ENCODE measurements at regions not wholly inside any gene's neighbourhood (a gene's known extent, or its start where the extent isn't known, plus 50 kb on each side); places are given as distances from the start of the nearest gene placed in this dataset.

- Histone ChIP-seq H3K18ac (ENCODE audit: low read depth in 1 of 2, low read length in 2 of 2) (no peak overlapping the region), H2AFZ (ENCODE audit: low read depth, low read length) (no peak overlapping the region), H3K4ac (ENCODE audit: low read depth in 1 of 2, low read length in 2 of 2) (no peak overlapping the region), H3K4me3 (ENCODE audit: insufficient read depth in 1 of 2, low read depth in 1 of 2, low read length in 2 of 2) (no peak overlapping the region), H2BK15ac (ENCODE audit: low read depth, poor library complexity, severe bottlenecking) (no peak overlapping the region), H3K9ac (ENCODE audit: low read length) (no peak overlapping the region), H3K4me1 (ENCODE audit: control insufficient read depth, insufficient read depth, low read depth, low read length) (no peaks in the 10 kb centered on the region), H4K91ac (ENCODE audit: low read length) (no peak overlapping the region), H3K27me3 (ENCODE audit: control insufficient read depth in 1 of 2, insufficient read depth in 1 of 2, low read length in 2 of 2) (no peaks in the 10 kb centered on the region), H3K36me3 (ENCODE audit: control insufficient read depth in 1 of 2, insufficient read depth in 2 of 2, low read depth in 1 of 2, low read length in 2 of 2) (no peaks in the 10 kb centered on the region), H3K14ac (ENCODE audit: low read length in 2 of 2) (no peak overlapping the region), H3K9me3 (ENCODE audit: control insufficient read depth, low read length) (no peaks in the 10 kb centered on the region), H4K8ac (ENCODE audit: low read length) (no peak overlapping the region), H3K23ac (ENCODE audit: low read length in 2 of 2) (no peak overlapping the region), H3K4me2 (ENCODE audit: low read length, poor library complexity, severe bottlenecking) (no peak overlapping the region), H2AK5ac (ENCODE audit: low read length, severe bottlenecking) (no peak overlapping the region), H3K79me1 (replicated peaks; ENCODE audit: low read length, poor library complexity, severe bottlenecking) (no peaks in the 10 kb centered on the region), H2BK5ac (ENCODE audit: low read depth, low read length, poor library complexity, severe bottlenecking) (no peak overlapping the region), H2BK12ac (ENCODE audit: low read length in 2 of 2) (no peak overlapping the region), H3K27ac (ENCODE audit: low read length, poor library complexity, severe bottlenecking) (no peak overlapping the region), H2BK120ac (ENCODE audit: low read depth, low read length) (no peak overlapping the region)
- peak; percentile 59 for DNase-seq
Observed at GRCh38 chr21:28269173-28269572, 723.5 kb downstream of the LTN1 start.

GRCh38 chr21:28268685-28269084 lies 724.0 kb downstream of the LTN1 start:
- Histone ChIP-seq H2AFZ (ENCODE audit: low read depth, low read length) (no peak overlapping the region), H3K27ac (ENCODE audit: low read length, poor library complexity, severe bottlenecking) (no peak overlapping the region), H4K8ac (ENCODE audit: low read length) (no peak overlapping the region), H3K4ac (ENCODE audit: low read depth in 1 of 2, low read length in 2 of 2) (no peak overlapping the region), H3K4me1 (ENCODE audit: control insufficient read depth, insufficient read depth, low read depth, low read length) (no peaks in the 10 kb centered on the region), H3K79me1 (replicated peaks; ENCODE audit: low read length, poor library complexity, severe bottlenecking) (no peaks in the 10 kb centered on the region), H2BK12ac (ENCODE audit: low read length in 2 of 2) (no peak overlapping the region), H3K4me2 (ENCODE audit: low read length, poor library complexity, severe bottlenecking) (no peak overlapping the region), H3K36me3 (ENCODE audit: control insufficient read depth in 1 of 2, insufficient read depth in 2 of 2, low read depth in 1 of 2, low read length in 2 of 2) (no peaks in the 10 kb centered on the region), H3K23ac (ENCODE audit: low read length in 2 of 2) (no peak overlapping the region), H4K91ac (ENCODE audit: low read length) (no peak overlapping the region), H2AK5ac (ENCODE audit: low read length, severe bottlenecking) (no peak overlapping the region), H3K18ac (ENCODE audit: low read depth in 1 of 2, low read length in 2 of 2) (no peak overlapping the region), H3K9me3 (ENCODE audit: control insufficient read depth, low read length) (no peaks in the 10 kb centered on the region), H3K14ac (ENCODE audit: low read length in 2 of 2) (no peak overlapping the region), H3K9ac (ENCODE audit: low read length) (no peak overlapping the region), H2BK5ac (ENCODE audit: low read depth, low read length, poor library complexity, severe bottlenecking) (no peak overlapping the region), H3K27me3 (ENCODE audit: control insufficient read depth in 1 of 2, insufficient read depth in 1 of 2, low read length in 2 of 2) (no peaks in the 10 kb centered on the region), H3K4me3 (ENCODE audit: insufficient read depth in 1 of 2, low read depth in 1 of 2, low read length in 2 of 2) (no peak overlapping the region), H2BK120ac (ENCODE audit: low read depth, low read length) (no peak overlapping the region), H2BK15ac (ENCODE audit: low read depth, poor library complexity, severe bottlenecking) (no peak overlapping the region)
- DNase-seq: no peak
- 68% methylated on average over 2 of the region's 4 CpGs for WGBS

GRCh38 chr21:28267449-28267848 lies 725.2 kb downstream of the LTN1 start:
- no peaks in the 10 kb centered on the region for H3K4me1 ChIP-seq (ENCODE audit: control insufficient read depth, insufficient read depth, low read depth, low read length)
- WGBS: 97% methylated on average over 5 of the region's 6 CpGs

GRCh38 chr21:28266061-28266460 lies 726.6 kb downstream of the LTN1 start:
- H2BK12ac ChIP-seq (ENCODE audit: low read length in 2 of 2): no peak overlapping the region
- H4K8ac ChIP-seq (ENCODE audit: low read length): no peak overlapping the region
- no peak overlapping the region for H3K14ac ChIP-seq (ENCODE audit: low read length in 2 of 2)
- H3K9ac ChIP-seq (ENCODE audit: low read length): no peak overlapping the region
- H3K36me3 ChIP-seq (ENCODE audit: control insufficient read depth in 1 of 2, insufficient read depth in 2 of 2, low read depth in 1 of 2, low read length in 2 of 2): no peaks in the 10 kb centered on the region
- no peak overlapping the region for H3K4me2 ChIP-seq (ENCODE audit: low read length, poor library complexity, severe bottlenecking)
- no peak overlapping the region for H2AK5ac ChIP-seq (ENCODE audit: low read length, severe bottlenecking)
- H3K27me3 ChIP-seq (ENCODE audit: control insufficient read depth in 1 of 2, insufficient read depth in 1 of 2, low read length in 2 of 2): no peaks in the 10 kb centered on the region
- no peak overlapping the region for H3K23ac ChIP-seq (ENCODE audit: low read length in 2 of 2)
- H2BK5ac ChIP-seq (ENCODE audit: low read depth, low read length, poor library complexity, severe bottlenecking): no peak overlapping the region
- no peak overlapping the region for H4K91ac ChIP-seq (ENCODE audit: low read length)
- H2BK15ac ChIP-seq (ENCODE audit: low read depth, poor library complexity, severe bottlenecking): no peak overlapping the region
- no peak overlapping the region for H2BK120ac ChIP-seq (ENCODE audit: low read depth, low read length)
- no peak overlapping the region for H3K27ac ChIP-seq (ENCODE audit: low read length, poor library complexity, severe bottlenecking)
- no peaks in the 10 kb centered on the region for H3K79me1 ChIP-seq (replicated peaks; ENCODE audit: low read length, poor library complexity, severe bottlenecking)
- no peak overlapping the region for H2AFZ ChIP-seq (ENCODE audit: low read depth, low read length)
- no peaks in the 10 kb centered on the region for H3K4me1 ChIP-seq (ENCODE audit: control insufficient read depth, insufficient read depth, low read depth, low read length)
- no peaks in the 10 kb centered on the region for H3K9me3 ChIP-seq (ENCODE audit: control insufficient read depth, low read length)
- WGBS: no CpG with 5 or more reads among the region's 1 CpG
- no peak overlapping the region for H3K4me3 ChIP-seq (ENCODE audit: insufficient read depth in 1 of 2, low read depth in 1 of 2, low read length in 2 of 2)
- DNase-seq: no peak
- H3K18ac ChIP-seq (ENCODE audit: low read depth in 1 of 2, low read length in 2 of 2): no peak overlapping the region
- no peak overlapping the region for H3K4ac ChIP-seq (ENCODE audit: low read depth in 1 of 2, low read length in 2 of 2)

More at GRCh38 chr21:28267449-28267848, 725.2 kb downstream of the LTN1 start:
- no peaks in the 10 kb centered on the region for H3K9me3 ChIP-seq (ENCODE audit: control insufficient read depth, low read length)
- H3K14ac ChIP-seq (ENCODE audit: low read length in 2 of 2): no peak overlapping the region
- H3K4me2 ChIP-seq (ENCODE audit: low read length, poor library complexity, severe bottlenecking): no peak overlapping the region
- H3K18ac ChIP-seq (ENCODE audit: low read depth in 1 of 2, low read length in 2 of 2): no peak overlapping the region
- no peaks in the 10 kb centered on the region for H3K36me3 ChIP-seq (ENCODE audit: control insufficient read depth in 1 of 2, insufficient read depth in 2 of 2, low read depth in 1 of 2, low read length in 2 of 2)
- no peak overlapping the region for H3K4ac ChIP-seq (ENCODE audit: low read depth in 1 of 2, low read length in 2 of 2)
- H2AFZ ChIP-seq (ENCODE audit: low read depth, low read length): no peak overlapping the region
- no peak overlapping the region for H2AK5ac ChIP-seq (ENCODE audit: low read length, severe bottlenecking)
- no peak overlapping the region for H2BK12ac ChIP-seq (ENCODE audit: low read length in 2 of 2)
- no peak overlapping the region for H2BK5ac ChIP-seq (ENCODE audit: low read depth, low read length, poor library complexity, severe bottlenecking)
- no peak overlapping the region for H3K27ac ChIP-seq (ENCODE audit: low read length, poor library complexity, severe bottlenecking)
- no peak overlapping the region for H4K8ac ChIP-seq (ENCODE audit: low read length)
- no peak overlapping the region for H3K4me3 ChIP-seq (ENCODE audit: insufficient read depth in 1 of 2, low read depth in 1 of 2, low read length in 2 of 2)
- DNase-seq: no peak
- H3K27me3 ChIP-seq (ENCODE audit: control insufficient read depth in 1 of 2, insufficient read depth in 1 of 2, low read length in 2 of 2): no peaks in the 10 kb centered on the region
- no peaks in the 10 kb centered on the region for H3K79me1 ChIP-seq (replicated peaks; ENCODE audit: low read length, poor library complexity, severe bottlenecking)
- H2BK15ac ChIP-seq (ENCODE audit: low read depth, poor library complexity, severe bottlenecking): no peak overlapping the region
- H3K23ac ChIP-seq (ENCODE audit: low read length in 2 of 2): no peak overlapping the region
- H4K91ac ChIP-seq (ENCODE audit: low read length): no peak overlapping the region
- no peak overlapping the region for H3K9ac ChIP-seq (ENCODE audit: low read length)
- H2BK120ac ChIP-seq (ENCODE audit: low read depth, low read length): peak overlapping the region; percentile 2
